ENCODE measurements at regions not wholly inside any gene's neighbourhood (a gene's known extent, or its start where the extent isn't known, plus 50 kb on each side); places are given as distances from the start of the nearest gene placed in this dataset.

- ChIA-PET POLR2A (no interaction called here), CTCF (interaction anchor here (0.6 kb wide), 1 partner anchor 96 kb away, joined by 10 read pairs; no protein-coding TSS in a partner anchor)
- DNase-seq (ENCODE audit: extremely low spot score), result no peak
- TF ChIP-seq NFRKB (IDR thresholded peaks at IDR 0.05) (no peak), PKNOX1 (IDR thresholded peaks at IDR 0.05) (no peak), SUZ12 (IDR thresholded peaks at IDR 0.05) (no peak), SP1 (IDR thresholded peaks at IDR 0.05) (no peak), TARDBP (IDR thresholded peaks at IDR 0.05) (no peak), CTBP1 (IDR thresholded peaks at IDR 0.05; ENCODE audit: borderline replicate concordance) (no peak), BHLHE40 (IDR thresholded peaks at IDR 0.05; ENCODE audit: borderline replicate concordance) (no peak), FOXK2 (IDR thresholded peaks at IDR 0.05) (no peak), ZNF384 (IDR thresholded peaks at IDR 0.05) (no peak), ARNT (IDR thresholded peaks at IDR 0.05) (no peak), FOXA1 (IDR thresholded peaks at IDR 0.05) (no peak), HDGF (IDR thresholded peaks at IDR 0.05; ENCODE audit: borderline replicate concordance) (no peak), LEF1 (IDR thresholded peaks at IDR 0.05; ENCODE audit: borderline replicate concordance) (no peak), ELF4 (IDR thresholded peaks at IDR 0.05) (no peak), FOXM1 (IDR thresholded peaks at IDR 0.05; ENCODE audit: borderline replicate concordance) (no peak), L3MBTL2 (conservative IDR thresholded peaks at IDR 0.05) (no peak)
These were observed 271.7 kb upstream of the CHD6 start for GRCh38 chr20:41889844-41890224.

GRCh38 chr20:41889126-41889843 lies 271.1 kb upstream of the CHD6 start:
- no peak for DNase-seq (ENCODE audit: extremely low spot score)
- TF ChIP-seq PKNOX1 (IDR thresholded peaks at IDR 0.05) (no peak), FOXA1 (IDR thresholded peaks at IDR 0.05) (no peak), HDGF (IDR thresholded peaks at IDR 0.05; ENCODE audit: borderline replicate concordance) (no peak), LEF1 (IDR thresholded peaks at IDR 0.05; ENCODE audit: borderline replicate concordance) (no peak), TARDBP (IDR thresholded peaks at IDR 0.05) (no peak), ZNF384 (IDR thresholded peaks at IDR 0.05) (no peak), FOXK2 (IDR thresholded peaks at IDR 0.05) (no peak)
- ChIA-PET POLR2A (no interaction called here), CTCF (interaction anchor here (0.6 kb wide), 1 partner anchor 97 kb away, joined by 10 read pairs; no protein-coding TSS in a partner anchor)

- TF ChIP-seq BHLHE40 (IDR thresholded peaks at IDR 0.05; ENCODE audit: borderline replicate concordance) (no peak), L3MBTL2 (conservative IDR thresholded peaks at IDR 0.05) (no peak), FOXK2 (IDR thresholded peaks at IDR 0.05) (no peak), FOXM1 (IDR thresholded peaks at IDR 0.05; ENCODE audit: borderline replicate concordance) (no peak)
- CTCF ChIA-PET, result no interaction called here
- POLR2A ChIA-PET, result no interaction called here
- no peak for DNase-seq (ENCODE audit: extremely low spot score)
These were observed 270.3 kb upstream of the CHD6 start for GRCh38 chr20:41888434-41888833.

- DNase-seq (ENCODE audit: extremely low spot score), result no peak
- ChIA-PET CTCF (interaction anchor here (0.6 kb wide), 1 partner anchor 166 kb away, joined by 3 read pairs; no protein-coding TSS in a partner anchor), POLR2A (no interaction called here)
- TF ChIP-seq LEF1 (IDR thresholded peaks at IDR 0.05; ENCODE audit: borderline replicate concordance) (no peak), HDGF (IDR thresholded peaks at IDR 0.05; ENCODE audit: borderline replicate concordance) (no peak)
These were observed 269.3 kb upstream of the CHD6 start for GRCh38 chr20:41887500-41887899.

GRCh38 chr20:41881466-41882046 lies 263.4 kb upstream of the CHD6 start:
- ChIA-PET POLR2A (no interaction called here), CTCF (no interaction called here)
- DNase-seq (ENCODE audit: extremely low spot score), result no peak

GRCh38 chr20:41879123-41879522 lies 260.9 kb upstream of the CHD6 start:
- no peak for TF ChIP-seq SP1 (IDR thresholded peaks at IDR 0.05)
- TF ChIP-seq BHLHE40 (IDR thresholded peaks at IDR 0.05; ENCODE audit: borderline replicate concordance), result no peak
- no peak for TF ChIP-seq LEF1 (IDR thresholded peaks at IDR 0.05; ENCODE audit: borderline replicate concordance)
- no peak for TF ChIP-seq FOXK2 (IDR thresholded peaks at IDR 0.05)
- no peak for TF ChIP-seq ZNF384 (IDR thresholded peaks at IDR 0.05)
- no peak for TF ChIP-seq ARNT (IDR thresholded peaks at IDR 0.05)
- no peak for TF ChIP-seq CTBP1 (IDR thresholded peaks at IDR 0.05; ENCODE audit: borderline replicate concordance)
- ChIA-PET CTCF (no interaction called here), POLR2A (no interaction called here)
- no peak for DNase-seq (ENCODE audit: extremely low spot score)

More at GRCh38 chr20:41881466-41882046, 263.4 kb upstream of the CHD6 start:
- TF ChIP-seq ZNF384 (IDR thresholded peaks at IDR 0.05) (no peak), PKNOX1 (IDR thresholded peaks at IDR 0.05) (no peak), HDGF (IDR thresholded peaks at IDR 0.05; ENCODE audit: borderline replicate concordance) (no peak), FOXK2 (IDR thresholded peaks at IDR 0.05) (no peak), SUZ12 (IDR thresholded peaks at IDR 0.05) (no peak), BHLHE40 (IDR thresholded peaks at IDR 0.05; ENCODE audit: borderline replicate concordance) (no peak), FOXM1 (IDR thresholded peaks at IDR 0.05; ENCODE audit: borderline replicate concordance) (no peak), FOXA1 (IDR thresholded peaks at IDR 0.05) (no peak), L3MBTL2 (conservative IDR thresholded peaks at IDR 0.05) (no peak), NFRKB (IDR thresholded peaks at IDR 0.05) (no peak), ARNT (IDR thresholded peaks at IDR 0.05) (no peak)
